ENCODE measurements at regions not wholly inside any gene's neighbourhood (a gene's known extent, or its start where the extent isn't known, plus 50 kb on each side); places are given as distances from the start of the nearest gene placed in this dataset.

DNA sequence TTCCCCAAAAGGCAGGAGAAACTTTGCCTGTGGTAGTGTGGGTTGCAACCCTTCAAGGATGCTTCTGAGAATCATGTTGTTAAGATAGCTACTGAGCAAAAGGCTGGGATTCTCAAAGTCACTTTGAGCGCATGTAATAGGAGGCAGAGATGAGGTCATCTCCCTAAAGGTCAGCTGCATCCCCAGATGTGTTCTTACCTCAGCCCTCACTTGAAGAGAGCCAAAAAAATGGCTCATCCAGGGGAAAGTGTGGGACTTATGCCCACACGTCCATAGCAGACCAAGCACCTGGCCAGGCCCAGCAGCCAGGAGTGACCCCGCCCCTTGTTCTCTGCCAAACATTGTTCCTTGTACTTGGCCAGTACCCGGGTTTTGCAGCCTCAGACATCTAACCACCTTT lies 187.0 kb upstream of the BMP2 start:
- no peak for DNase-seq (ENCODE audit: low read depth, low spot score)
- in situ Hi-C loops (cut with HindIII; ENCODE audit: low sequenced_read_pairs): no loop called here
- no peak for TF ChIP-seq CTCF (IDR thresholded peaks at IDR 0.05; ENCODE audit: low read depth, low read length)
- no peak overlapping the region for H3K4me3 ChIP-seq (ENCODE audit: low read depth, low read length)

GRCh38 chr20:6579824-6580223 lies 187.7 kb upstream of the BMP2 start:
- in situ Hi-C loops (cut with HindIII; ENCODE audit: low sequenced_read_pairs): no loop called here
- no peak for DNase-seq (ENCODE audit: low read depth, low spot score)
- no peak overlapping the region for H3K4me3 ChIP-seq (ENCODE audit: low read depth, low read length)
- no peak for TF ChIP-seq CTCF (IDR thresholded peaks at IDR 0.05; ENCODE audit: low read depth, low read length)

DNA sequence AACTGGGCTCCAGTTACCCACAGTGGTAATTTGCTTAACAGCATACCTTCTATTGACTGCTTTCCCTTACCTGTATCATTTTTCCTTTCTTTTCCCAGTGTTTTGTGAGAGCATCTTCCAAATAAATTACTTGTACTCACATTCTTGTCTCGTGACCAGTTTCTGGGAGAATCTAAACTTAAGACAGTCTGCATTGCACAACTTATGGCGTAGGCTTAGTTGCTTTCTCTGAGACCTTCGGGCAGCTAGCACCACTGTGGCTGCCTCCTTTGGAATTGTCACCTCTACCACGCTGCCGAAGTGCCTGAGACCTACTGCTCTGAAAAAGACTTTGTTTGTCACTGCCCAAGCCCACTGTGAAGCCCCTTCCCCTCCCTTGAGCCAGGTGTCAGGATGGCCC lies 188.1 kb upstream of the BMP2 start:
- TF ChIP-seq CTCF (IDR thresholded peaks at IDR 0.05; ENCODE audit: low read depth, low read length): no peak
- no peak overlapping the region for H3K4me3 ChIP-seq (ENCODE audit: low read depth, low read length)
- in situ Hi-C loops (cut with HindIII; ENCODE audit: low sequenced_read_pairs): no loop called here
- no peak for DNase-seq (ENCODE audit: low read depth, low spot score)

GRCh38 chr20:6577451-6577850 lies 190.0 kb upstream of the BMP2 start:
- no peak for DNase-seq (ENCODE audit: low read depth, low spot score)
- TF ChIP-seq CTCF (IDR thresholded peaks at IDR 0.05; ENCODE audit: low read depth, low read length): no peak
- H3K4me3 ChIP-seq (ENCODE audit: low read depth, low read length): no peak overlapping the region
- in situ Hi-C loops (cut with HindIII; ENCODE audit: low sequenced_read_pairs): no loop called here

- no peak for TF ChIP-seq CTCF (IDR thresholded peaks at IDR 0.05; ENCODE audit: low read depth, low read length)
- DNase-seq (ENCODE audit: low read depth, low spot score): peak; percentile 51
- H3K4me3 ChIP-seq (ENCODE audit: low read depth, low read length): no peak overlapping the region
- in situ Hi-C loops (cut with HindIII; ENCODE audit: low sequenced_read_pairs): no loop called here
These were observed 190.8 kb upstream of the BMP2 start for GRCh38 chr20:6576726-6577125.

DNA sequence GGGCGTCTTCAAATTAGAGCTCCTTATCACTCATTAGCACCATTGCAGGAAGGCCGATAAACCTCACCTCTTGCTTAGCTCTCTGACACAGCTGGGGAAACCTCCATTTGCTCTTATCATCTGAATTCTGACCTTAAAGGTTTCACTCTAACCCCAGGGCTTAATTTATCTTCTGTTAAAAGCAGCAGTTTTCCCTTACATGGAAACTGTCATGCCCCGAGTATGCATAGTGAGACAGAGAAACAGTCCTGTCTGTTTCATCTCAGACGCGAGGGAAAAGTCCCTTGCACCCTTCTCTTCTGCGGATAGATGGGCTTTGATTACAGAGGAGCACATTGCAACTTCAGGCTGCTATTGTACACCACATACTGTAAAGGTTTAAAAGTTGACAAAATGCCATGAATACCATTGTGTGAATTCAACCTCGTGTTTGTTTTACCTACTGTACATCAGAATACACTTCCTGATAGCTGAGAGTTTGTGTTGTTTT lies 191.5 kb upstream of the BMP2 start:
- DNase-seq (ENCODE audit: low read depth, low spot score): peak; percentile 61
- in situ Hi-C loops (cut with HindIII; ENCODE audit: low sequenced_read_pairs): no loop called here
- H3K4me3 ChIP-seq (ENCODE audit: low read depth, low read length): no peak overlapping the region
- TF ChIP-seq CTCF (IDR thresholded peaks at IDR 0.05; ENCODE audit: low read depth, low read length): no peak

GRCh38 chr20:6566821-6567220 lies 200.7 kb upstream of the BMP2 start:
- peak; percentile 83 for DNase-seq (ENCODE audit: low read depth, low spot score)
- H3K4me3 ChIP-seq (ENCODE audit: low read depth, low read length): no peak overlapping the region
- TF ChIP-seq CTCF (IDR thresholded peaks at IDR 0.05; ENCODE audit: low read depth, low read length): no peak
- in situ Hi-C loops (cut with HindIII; ENCODE audit: low sequenced_read_pairs): no loop called here

Data from astrocyte of the spinal cord (primary cell).